Glutamatergic neuron (in vitro differentiated cells): ENCODE measurements at regions not wholly inside any gene's neighbourhood (a gene's known extent, or its start where the extent isn't known, plus 50 kb on each side); places are given as distances from the start of the nearest gene placed in this dataset.

ENCODE experiments used
- DNase-seq: peaks from one replicate; pipeline ENCODE4 v3.0.0; 2022
- H3K27ac Mint-ChIP-seq: one replicate; pipeline ENCODE4 v1.8.0; 2020; ENCODE audit warnings: mild to moderate bottlenecking, mixed read lengths, inconsistent platforms; ENCODE audit not compliant: unreplicated experiment
- H3K27me3 Mint-ChIP-seq: one replicate; pipeline ENCODE4 v1.8.0; 2020; ENCODE audit warnings: mild to moderate bottlenecking, moderate library complexity, mixed read lengths, inconsistent platforms; ENCODE audit not compliant: unreplicated experiment
- H3K36me3 Mint-ChIP-seq: one replicate; pipeline ENCODE4 v1.8.0; 2020; ENCODE audit warnings: mild to moderate bottlenecking, mixed read lengths, inconsistent platforms; ENCODE audit not compliant: unreplicated experiment
- H3K4me1 Mint-ChIP-seq: one replicate; pipeline ENCODE4 v1.8.0; 2020; ENCODE audit warnings: mild to moderate bottlenecking, low read depth, mixed read lengths, inconsistent platforms; ENCODE audit not compliant: unreplicated experiment
- H3K4me3 Mint-ChIP-seq: one replicate; pipeline ENCODE4 v1.8.0; 2020; ENCODE audit warnings: mild to moderate bottlenecking, mixed read lengths, inconsistent platforms; ENCODE audit not compliant: unreplicated experiment
- H3K9me3 Mint-ChIP-seq: one replicate; pipeline ENCODE4 v1.8.0; 2020; ENCODE audit warnings: mild to moderate bottlenecking, moderate library complexity, mixed read lengths, inconsistent platforms; ENCODE audit not compliant: unreplicated experiment
- CTCF ChIP-seq: fragments of 200-600 bp; sonication (generic); IDR thresholded peaks from one replicate; pipeline ENCODE4 v1.5.0; 2021; ENCODE audit not compliant: partially characterized antibody, unreplicated experiment

- no peaks in the 10 kb centered on the region for H3K36me3 Mint-ChIP-seq
- no peak overlapping the region for H3K27ac Mint-ChIP-seq
- no peak for TF ChIP-seq CTCF
- no peak overlapping the region for H3K4me3 Mint-ChIP-seq
- H3K4me1 Mint-ChIP-seq, result peaks cover 21% of the 10 kb centered on the region
- H3K9me3 Mint-ChIP-seq, result no peaks in the 10 kb centered on the region
- H3K27me3 Mint-ChIP-seq, result no peaks in the 10 kb centered on the region
- no peak for DNase-seq
These were observed 501.6 kb downstream of the MAT2B start for GRCh38 chr5:164007064-164007463.

GRCh38 chr5:164009621-164010020 lies 504.2 kb downstream of the MAT2B start:
- TF ChIP-seq CTCF, result no peak
- no peaks in the 10 kb centered on the region for H3K9me3 Mint-ChIP-seq
- no peak for DNase-seq

GRCh38 chr5:164010900-164011299 lies 505.5 kb downstream of the MAT2B start:
- H3K27me3 Mint-ChIP-seq, result peaks cover 5% of the 10 kb centered on the region
- H3K9me3 Mint-ChIP-seq, result no peaks in the 10 kb centered on the region
- no peak for DNase-seq
- H3K4me1 Mint-ChIP-seq, result peaks cover 22% of the 10 kb centered on the region
- no peaks in the 10 kb centered on the region for H3K36me3 Mint-ChIP-seq
- no peak overlapping the region for H3K27ac Mint-ChIP-seq
- no peak for TF ChIP-seq CTCF
- H3K4me3 Mint-ChIP-seq, result no peak overlapping the region

More at GRCh38 chr5:164009621-164010020, 504.2 kb downstream of the MAT2B start:
- Mint-ChIP-seq H3K27ac (no peak overlapping the region), H3K36me3 (no peaks in the 10 kb centered on the region), H3K4me1 (peaks cover 25% of the 10 kb centered on the region), H3K27me3 (peaks cover 5% of the 10 kb centered on the region), H3K4me3 (no peak overlapping the region)

GRCh38 chr5:164012371-164012770 lies 507.0 kb downstream of the MAT2B start:
- Mint-ChIP-seq H3K36me3 (no peaks in the 10 kb centered on the region), H3K27ac (no peak overlapping the region), H3K9me3 (no peaks in the 10 kb centered on the region), H3K4me3 (no peak overlapping the region), H3K27me3 (peaks cover 5% of the 10 kb centered on the region), H3K4me1 (peaks cover 22% of the 10 kb centered on the region)
- TF ChIP-seq CTCF, result no peak
- no peak for DNase-seq

GRCh38 chr5:164013077-164013670 lies 507.8 kb downstream of the MAT2B start:
- peak; percentile 77 for TF ChIP-seq CTCF
- Mint-ChIP-seq H3K4me3 (no peak overlapping the region), H3K27me3 (peaks cover 5% of the 10 kb centered on the region), H3K9me3 (no peaks in the 10 kb centered on the region), H3K4me1 (peaks cover 22% of the 10 kb centered on the region), H3K36me3 (no peaks in the 10 kb centered on the region), H3K27ac (no peak overlapping the region)
- peak; percentile 68 for DNase-seq
